Activated gamma-delta T cell treated with anti-CD3 and anti-CD28 coated beads, Interleukin-2, amount 50 U/mL, for 16 hours (primary cell): ENCODE measurements at regions not wholly inside any gene's neighbourhood (a gene's known extent, or its start where the extent isn't known, plus 50 kb on each side); places are given as distances from the start of the nearest gene placed in this dataset.

Experiments used
- DNase-seq: peaks from one replicate; pipeline ENCODE4 v3.0.0-alpha.2; 2020; ENCODE audit warnings: low read depth

DNA sequence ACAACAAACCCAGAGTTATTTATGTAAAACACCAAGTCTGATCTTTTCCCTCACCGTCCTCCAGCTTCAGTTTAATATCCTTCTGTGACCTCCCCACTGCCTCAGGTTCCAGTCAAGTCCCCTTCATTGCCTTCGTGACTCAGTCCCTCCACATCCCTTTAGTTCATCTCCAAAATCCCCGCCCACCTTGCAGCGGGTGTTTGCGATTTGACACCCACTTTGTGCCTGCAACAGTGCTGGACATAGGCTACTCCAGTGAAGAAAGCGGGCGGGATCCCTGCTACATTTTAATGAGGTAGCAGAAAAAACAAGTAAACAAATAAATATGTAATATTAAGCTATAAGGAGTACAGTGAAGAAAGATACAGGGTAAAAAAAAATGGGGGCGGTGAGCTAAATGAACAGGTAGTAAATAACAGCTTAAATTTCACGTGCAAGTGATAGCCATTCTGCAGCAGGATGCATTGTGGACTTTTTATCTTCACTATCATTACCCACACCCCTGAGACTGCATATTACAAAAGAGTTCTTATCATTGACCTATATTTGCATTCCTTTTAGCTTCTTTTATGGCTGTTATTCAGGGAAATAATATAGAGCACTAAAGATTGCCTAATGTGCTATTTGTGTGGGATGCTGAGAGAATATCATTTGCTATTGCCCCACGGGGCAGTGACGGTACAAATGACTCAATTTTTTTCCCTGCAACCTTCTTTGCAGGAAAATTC, 222.8 kb upstream of the NUDT4 start:
- DNase-seq, result no peak

DNA sequence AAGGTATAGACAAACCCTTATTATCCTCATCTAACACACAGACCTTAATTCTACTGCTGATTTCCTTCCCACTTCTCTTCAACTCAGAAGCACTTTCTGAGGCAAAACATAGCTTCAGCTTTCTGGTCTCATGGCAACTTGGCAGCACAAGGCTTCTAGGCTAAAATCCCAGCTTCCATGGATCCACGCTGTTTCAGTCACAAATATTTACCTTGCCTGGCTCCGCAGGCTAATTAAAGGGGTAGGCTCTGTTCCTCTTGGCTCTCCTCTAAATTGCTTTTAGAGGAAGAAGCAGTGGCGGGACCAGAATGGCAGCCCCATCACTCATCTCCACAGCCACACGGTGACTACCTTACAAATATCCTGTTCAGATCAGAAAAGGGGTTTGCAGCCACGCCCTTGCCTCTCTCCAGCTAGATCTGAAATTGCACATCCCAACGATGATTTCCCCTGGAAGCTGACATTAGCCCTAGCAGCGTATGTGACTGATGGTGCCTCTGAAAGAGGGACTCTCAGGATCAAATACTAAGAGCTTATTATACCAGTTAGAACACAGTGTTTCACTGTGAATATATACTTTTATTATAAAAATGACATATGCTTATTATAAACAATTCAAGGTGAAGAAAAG, 221.5 kb upstream of the NUDT4 start:
- no peak for DNase-seq

DNA sequence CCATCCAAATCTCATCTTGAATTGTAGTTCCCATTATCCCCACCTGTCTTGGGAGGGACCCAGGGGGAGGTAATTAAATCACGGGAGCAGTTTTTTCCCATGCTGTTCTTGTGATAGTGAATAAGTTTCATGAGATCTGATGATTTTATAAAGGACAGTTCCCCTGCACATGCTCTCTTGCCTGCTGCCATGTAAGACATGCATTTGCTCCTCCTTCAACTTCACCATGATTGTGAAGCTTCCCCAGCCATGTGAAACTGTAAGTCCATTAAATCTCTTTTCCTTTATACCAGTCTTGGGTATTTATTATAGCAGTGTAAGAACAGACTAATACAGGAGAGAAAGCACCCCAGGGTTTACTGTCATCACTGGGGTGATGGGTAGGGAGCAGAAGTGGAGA, 220.4 kb upstream of the NUDT4 start:
- DNase-seq, result no peak

- no peak for DNase-seq
These were observed 219.5 kb upstream of the NUDT4 start for GRCh38 chr12:93158065-93158843.

- no peak for DNase-seq
These were observed 214.3 kb upstream of the NUDT4 start for GRCh38 chr12:93163260-93164036.

GRCh38 chr12:93164103-93164880, 213.4 kb upstream of the NUDT4 start:
- no peak for DNase-seq

- DNase-seq, result no peak
These were observed 212.3 kb upstream of the NUDT4 start for GRCh38 chr12:93165384-93165932.

- no peak for DNase-seq
These were observed 211.0 kb upstream of the NUDT4 start for GRCh38 chr12:93166541-93167307.

- DNase-seq, result no peak
These were observed 210.4 kb upstream of the NUDT4 start for GRCh38 chr12:93167331-93167730.

DNA sequence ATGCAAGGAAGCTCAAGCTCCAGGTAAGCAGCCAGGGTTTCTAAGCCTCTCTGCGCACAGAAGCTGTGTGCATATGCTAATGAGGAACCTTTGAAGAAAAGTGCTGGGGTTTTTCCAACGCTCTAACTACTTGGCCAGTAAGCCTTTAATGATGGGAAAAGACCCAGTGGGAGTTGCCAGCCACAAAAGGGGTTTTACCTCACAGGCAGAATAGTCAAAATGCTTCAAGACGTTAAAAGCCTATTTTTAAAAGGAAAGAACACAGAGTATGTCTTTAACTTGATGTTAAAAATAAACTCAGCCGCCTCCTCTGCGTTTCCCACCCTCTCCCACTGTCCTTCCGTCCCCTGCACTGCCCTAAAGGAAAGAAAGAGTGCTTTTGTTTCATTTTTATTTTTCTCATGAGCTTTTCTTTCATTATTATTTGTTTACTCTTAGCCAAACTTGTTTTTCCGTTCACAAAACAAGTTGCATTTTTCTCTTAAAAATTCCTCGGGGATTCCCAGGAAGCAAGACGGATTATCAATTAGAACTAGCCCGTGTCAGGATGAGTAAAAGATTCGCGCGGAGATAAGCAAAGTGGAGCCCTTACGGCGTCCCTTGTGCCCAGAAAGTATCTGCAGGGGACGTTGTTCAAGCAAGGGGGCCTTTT, 209.8 kb upstream of the NUDT4 start:
- no peak for DNase-seq

DNA sequence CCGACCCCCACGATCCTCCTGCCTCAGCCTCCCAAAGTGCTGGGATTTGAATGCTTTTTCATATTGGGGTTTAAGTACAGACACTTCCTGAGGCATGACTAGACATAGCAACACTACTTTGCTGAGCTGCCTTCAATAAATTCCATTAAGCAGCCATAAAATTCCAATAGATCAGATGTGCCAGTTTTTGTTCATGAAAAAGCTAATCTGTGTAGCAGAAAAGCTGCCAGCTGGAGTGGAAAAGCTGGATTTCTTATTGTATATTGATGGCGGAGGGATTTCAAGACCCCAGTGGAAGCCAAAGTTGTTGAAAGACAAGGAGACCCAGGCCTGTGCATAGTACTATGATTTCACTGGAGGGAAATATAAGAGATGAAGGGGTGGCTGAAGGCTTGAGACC, 209.0 kb upstream of the NUDT4 start:
- DNase-seq, result no peak

- DNase-seq, result no peak
These were observed 208.2 kb upstream of the NUDT4 start for GRCh38 chr12:93169536-93169935.

GRCh38 chr12:93170928-93171327, 206.8 kb upstream of the NUDT4 start:
- no peak for DNase-seq

- DNase-seq, result no peak
These were observed 204.4 kb upstream of the NUDT4 start for GRCh38 chr12:93173178-93173957.

DNA sequence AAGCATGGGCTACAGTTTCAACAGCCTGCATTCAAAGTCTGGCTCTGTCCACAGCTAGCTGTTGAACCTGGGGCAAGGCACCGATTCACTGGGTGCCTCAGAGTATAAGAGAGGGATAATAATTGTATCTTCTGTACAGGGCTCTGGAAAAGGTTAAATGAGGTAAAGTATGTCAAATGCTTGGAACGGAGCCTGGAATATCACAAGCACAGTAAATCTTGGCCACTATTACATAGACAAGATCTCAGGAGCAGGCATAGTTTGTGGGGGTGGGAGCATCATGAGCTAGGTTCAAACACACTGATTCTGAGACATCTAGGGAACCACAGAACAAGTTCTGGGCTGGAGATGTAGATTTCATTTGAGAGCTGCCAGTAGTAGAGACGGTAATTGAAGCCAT, 203.7 kb upstream of the NUDT4 start:
- no peak for DNase-seq

GRCh38 chr12:93174473-93174872, 203.3 kb upstream of the NUDT4 start:
- DNase-seq, result no peak

GRCh38 chr12:93176165-93176564, 201.6 kb upstream of the NUDT4 start:
- DNase-seq, result no peak

DNA sequence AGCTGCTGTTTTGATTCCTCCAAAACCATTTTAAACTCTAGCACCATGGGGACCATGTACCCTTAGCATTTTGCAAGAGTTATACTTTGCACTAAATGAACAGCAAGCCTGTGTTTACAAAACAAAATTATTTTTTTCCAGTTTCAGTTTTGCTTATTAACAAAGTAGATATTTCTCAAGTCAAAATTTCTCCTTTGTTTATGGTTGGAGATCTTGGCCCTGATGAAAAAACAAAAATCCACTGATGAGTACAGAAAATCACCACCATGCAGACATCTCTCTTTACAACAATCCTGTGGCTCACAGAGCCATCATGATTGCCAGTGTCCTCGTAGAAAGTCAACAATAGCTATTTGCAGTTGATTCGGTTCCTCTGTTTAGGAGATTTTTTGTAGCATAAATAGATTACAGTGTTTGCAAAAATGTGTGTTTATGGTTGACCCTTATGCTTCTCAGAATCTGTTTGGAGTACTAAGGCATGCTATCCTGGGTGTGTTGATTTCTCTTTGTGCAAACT, 201.1 kb upstream of the NUDT4 start:
- no peak for DNase-seq
